GM12891 (cell line): ENCODE measurements at regions not wholly inside any gene's neighbourhood (a gene's known extent, or its start where the extent isn't known, plus 50 kb on each side); places are given as distances from the start of the nearest gene placed in this dataset.

Experiments used
- DNase-seq: peaks from one replicate; pipeline ENCODE4 v3.0.0; 2011; ENCODE audit warnings: low spot score; ENCODE audit not compliant: insufficient read length
- FAIRE-seq: peaks from 2 replicates; lab custom pipeline; 2011; peaks lifted over from hg19 to GRCh38; lab: Jason Lieb, UNC
- PAX5 ChIP-seq: IDR thresholded peaks from 2 replicates; pipeline ENCODE4 v1.6.1; 2011; ENCODE audit warnings: low read length, moderate library complexity, mild to moderate bottlenecking; ENCODE audit not compliant: insufficient read depth, severe bottlenecking
- POLR2A ChIP-seq: IDR thresholded peaks from 2 replicates; pipeline ENCODE4 v1.6.1; 2011; ENCODE audit warnings: low read depth, low read length, control low read depth
- POLR2AphosphoS5 ChIP-seq: IDR thresholded peaks from 2 replicates; pipeline ENCODE4 v1.6.1; 2011; ENCODE audit warnings: low read depth, low read length, control low read depth
- POU2F2 ChIP-seq: IDR thresholded peaks from 2 replicates; pipeline ENCODE4 v1.6.1; 2011; ENCODE audit warnings: low read depth, mild to moderate bottlenecking, control low read depth, low read length, moderate library complexity
- SPI1 ChIP-seq: IDR thresholded peaks from 2 replicates; pipeline ENCODE4 v1.6.1; 2011; ENCODE audit warnings: low read depth, low read length, control low read depth
- TAF1 ChIP-seq: IDR thresholded peaks from 2 replicates; pipeline ENCODE4 v1.6.1; 2011; ENCODE audit warnings: low read depth, low read length, control low read depth

DNA sequence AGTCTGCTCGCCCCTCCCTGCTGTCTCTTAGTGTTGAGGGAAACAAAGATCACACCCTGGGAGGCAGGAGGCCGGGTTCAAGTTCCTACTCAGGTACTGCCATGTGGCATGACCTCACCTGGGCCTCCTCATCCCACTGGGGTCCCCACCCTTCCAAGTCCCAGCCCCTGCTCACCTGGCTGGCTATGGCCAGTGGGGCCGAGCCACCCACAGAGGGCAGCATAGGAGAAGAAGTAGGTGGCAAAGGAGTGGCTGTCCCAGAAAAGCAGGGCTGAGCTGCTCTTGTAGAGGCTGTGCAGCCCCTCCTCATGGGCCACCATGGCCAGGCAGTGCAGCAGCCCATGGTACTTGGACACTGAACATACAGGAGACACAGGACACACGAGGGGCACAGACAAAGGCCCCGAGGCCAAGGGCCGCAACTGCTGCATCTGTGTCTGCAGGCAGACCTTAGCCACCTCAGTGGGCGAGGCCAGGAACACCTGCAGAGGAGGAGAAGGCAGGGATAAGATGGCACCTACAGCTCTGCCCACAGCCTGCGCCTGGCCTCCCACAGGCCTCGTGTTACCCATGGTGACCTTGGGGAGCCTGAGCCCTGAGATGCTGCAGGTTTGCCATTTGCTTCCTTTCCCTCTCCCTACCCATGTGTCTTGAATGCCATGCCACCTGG is 50.6 kb upstream of the MPEG1 start:
- DNase-seq = no peak
- peak; percentile 92 for FAIRE-seq
- TF ChIP-seq PAX5 = no peak
- no peak for TF ChIP-seq POLR2A
- TF ChIP-seq SPI1 = no peak
- no peak for TF ChIP-seq POLR2AphosphoS5
- no peak for TF ChIP-seq POU2F2
- no peak for TF ChIP-seq TAF1
